Sigmoid colon (tissue), 4 donors: ENCODE measurements at regions not wholly inside any gene's neighbourhood (a gene's known extent, or its start where the extent isn't known, plus 50 kb on each side); places are given as distances from the start of the nearest gene placed in this dataset.

Experiments used
- EP300 ChIP-seq, 4 donors: sonication (generic); formaldehyde crosslinking; IDR thresholded peaks; one replicate each; pipeline ENCODE4 v1.6.1; 2017; ENCODE audit warnings: antibody characterized with exemption in 4 of 4
- POLR2A ChIP-seq, 2 donors: fragments of 450-650 bp; IDR thresholded peaks; one replicate each; pipeline ENCODE4 v1.6.1; 2016; ENCODE audit warnings: antibody characterized with exemption in 2 of 2, mild to moderate bottlenecking in 2 of 2, moderate library complexity in 2 of 2
- POLR2AphosphoS5 ChIP-seq, 4 donors: sonication (generic); formaldehyde crosslinking; IDR thresholded peaks; one replicate each; pipeline ENCODE4 v1.6.1; 2017; ENCODE audit warnings: antibody characterized with exemption in 4 of 4
- TF ChIP-seq, protein P1 (sequence below), 4 experiments: fragments of 450-650 bp in 3 of 4; fragments of 200-600 bp in 1 of 4; IDR thresholded peaks; one replicate each; pipeline ENCODE4 v1.5.1; 2016 to 2019; ENCODE audit warnings: antibody characterized with exemption in 4 of 4, mild to moderate bottlenecking in 3 of 4, moderate library complexity in 2 of 4

DNA sequence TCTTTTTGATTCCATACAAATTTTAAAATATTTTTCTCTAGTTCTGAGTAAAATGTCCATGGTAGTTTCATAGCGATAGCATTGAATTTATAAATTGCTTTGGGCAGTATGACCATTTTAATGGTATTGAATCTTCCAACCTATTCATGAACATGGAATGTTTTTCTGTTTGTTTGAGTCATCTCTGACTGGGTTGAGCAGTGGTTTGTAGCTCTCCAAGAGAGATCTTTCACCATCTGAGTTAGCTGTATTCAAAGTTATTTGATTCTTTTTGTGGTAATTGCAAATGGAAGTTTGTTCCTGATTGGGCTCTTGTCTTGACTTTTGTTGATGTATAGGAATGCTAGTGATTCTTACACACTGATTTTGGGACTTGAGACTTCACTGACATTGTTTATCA is 136.3 kb upstream of the HSFY2 start:
- TF ChIP-seq, protein P1, sequence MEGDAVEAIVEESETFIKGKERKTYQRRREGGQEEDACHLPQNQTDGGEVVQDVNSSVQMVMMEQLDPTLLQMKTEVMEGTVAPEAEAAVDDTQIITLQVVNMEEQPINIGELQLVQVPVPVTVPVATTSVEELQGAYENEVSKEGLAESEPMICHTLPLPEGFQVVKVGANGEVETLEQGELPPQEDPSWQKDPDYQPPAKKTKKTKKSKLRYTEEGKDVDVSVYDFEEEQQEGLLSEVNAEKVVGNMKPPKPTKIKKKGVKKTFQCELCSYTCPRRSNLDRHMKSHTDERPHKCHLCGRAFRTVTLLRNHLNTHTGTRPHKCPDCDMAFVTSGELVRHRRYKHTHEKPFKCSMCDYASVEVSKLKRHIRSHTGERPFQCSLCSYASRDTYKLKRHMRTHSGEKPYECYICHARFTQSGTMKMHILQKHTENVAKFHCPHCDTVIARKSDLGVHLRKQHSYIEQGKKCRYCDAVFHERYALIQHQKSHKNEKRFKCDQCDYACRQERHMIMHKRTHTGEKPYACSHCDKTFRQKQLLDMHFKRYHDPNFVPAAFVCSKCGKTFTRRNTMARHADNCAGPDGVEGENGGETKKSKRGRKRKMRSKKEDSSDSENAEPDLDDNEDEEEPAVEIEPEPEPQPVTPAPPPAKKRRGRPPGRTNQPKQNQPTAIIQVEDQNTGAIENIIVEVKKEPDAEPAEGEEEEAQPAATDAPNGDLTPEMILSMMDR (IDR thresholded peaks at IDR 0.05), result no peak
- TF ChIP-seq POLR2A (IDR thresholded peaks at IDR 0.05) (no peak), EP300 (IDR thresholded peaks at IDR 0.05) (no peak), POLR2AphosphoS5 (IDR thresholded peaks at IDR 0.05) (no peak)
